ENCODE measurements at regions not wholly inside any gene's neighbourhood (a gene's known extent, or its start where the extent isn't known, plus 50 kb on each side); places are given as distances from the start of the nearest gene placed in this dataset.

GRCh38 chr15:72864681-72865080 lies 81.1 kb upstream of the ADPGK start:
- no peak overlapping the region for H3K4me3 ChIP-seq
- no peaks in the 10 kb centered on the region for H3K27me3 ChIP-seq
- TF ChIP-seq POLR2AphosphoS5 (IDR thresholded peaks at IDR 0.05) (no peak), CTCF (IDR thresholded peaks at IDR 0.05) (no peak), POLR2A (IDR thresholded peaks at IDR 0.05) (no peak)
- intact Hi-C loops (cut with DNase I; ENCODE audit: low total_unique reads) = no loop called here
- DNase-seq (ENCODE audit: low spot score in 2 of 2) = no peak
- H3K36me3 ChIP-seq = no peaks in the 10 kb centered on the region
- H3K27ac ChIP-seq = no peak overlapping the region
- no peaks in the 10 kb centered on the region for H3K9me3 ChIP-seq
- H3K4me1 ChIP-seq = no peaks in the 10 kb centered on the region

GRCh38 chr15:72861354-72861910 lies 77.9 kb upstream of the ADPGK start:
- Histone ChIP-seq H3K4me3 (no peak overlapping the region), H3K27me3 (no peaks in the 10 kb centered on the region), H3K9me3 (no peaks in the 10 kb centered on the region), H3K27ac (no peak overlapping the region), H3K36me3 (no peaks in the 10 kb centered on the region), H3K4me1 (no peaks in the 10 kb centered on the region)
- DNase-seq (ENCODE audit: low spot score in 2 of 2) = no peak
- intact Hi-C loops (cut with DNase I; ENCODE audit: low total_unique reads) = no loop called here
- TF ChIP-seq POLR2AphosphoS5 (IDR thresholded peaks at IDR 0.05) (no peak), CTCF (IDR thresholded peaks at IDR 0.05) (no peak), POLR2A (IDR thresholded peaks at IDR 0.05) (no peak)

DNA sequence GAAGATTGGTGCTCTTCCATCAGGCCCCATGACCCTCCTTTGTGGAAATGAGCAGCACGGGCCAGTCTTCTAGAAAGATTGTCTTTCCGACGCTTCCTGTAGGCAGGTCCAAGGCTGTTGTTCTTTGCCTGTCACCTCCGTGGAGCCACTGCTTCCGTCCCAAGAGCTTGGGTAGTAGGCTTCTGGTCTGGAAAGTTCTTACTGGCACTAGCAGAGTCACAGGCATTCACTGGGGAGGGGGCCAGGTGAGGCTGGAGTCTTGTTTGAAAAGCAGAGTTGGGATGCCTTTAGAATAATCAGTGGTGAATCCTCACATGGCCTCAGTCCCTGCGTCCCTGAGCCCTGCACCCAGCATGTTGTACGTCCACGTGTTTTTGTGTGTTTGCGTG lies 76.2 kb upstream of the ADPGK start:
- Histone ChIP-seq H3K4me1 (no peaks in the 10 kb centered on the region), H3K9me3 (no peaks in the 10 kb centered on the region), H3K27ac (no peak overlapping the region), H3K27me3 (no peaks in the 10 kb centered on the region), H3K4me3 (no peak overlapping the region), H3K36me3 (no peaks in the 10 kb centered on the region)
- intact Hi-C loops (cut with DNase I; ENCODE audit: low total_unique reads) = no loop called here
- no peak for DNase-seq (ENCODE audit: low spot score in 2 of 2)
- TF ChIP-seq POLR2AphosphoS5 (IDR thresholded peaks at IDR 0.05) = no peak
- no peak for TF ChIP-seq CTCF (IDR thresholded peaks at IDR 0.05)
- no peak for TF ChIP-seq POLR2A (IDR thresholded peaks at IDR 0.05)

GRCh38 chr15:72859017-72859756 lies 75.6 kb upstream of the ADPGK start:
- Histone ChIP-seq H3K27ac (no peak overlapping the region), H3K9me3 (no peaks in the 10 kb centered on the region), H3K4me1 (no peaks in the 10 kb centered on the region), H3K27me3 (no peaks in the 10 kb centered on the region), H3K4me3 (no peak overlapping the region), H3K36me3 (no peaks in the 10 kb centered on the region)
- TF ChIP-seq POLR2A (IDR thresholded peaks at IDR 0.05) = no peak
- TF ChIP-seq POLR2AphosphoS5 (IDR thresholded peaks at IDR 0.05) = no peak
- TF ChIP-seq CTCF (IDR thresholded peaks at IDR 0.05) = no peak
- intact Hi-C loops (cut with DNase I; ENCODE audit: low total_unique reads) = no loop called here
- no peak for DNase-seq (ENCODE audit: low spot score in 2 of 2)

GRCh38 chr15:72858205-72858604 lies 74.6 kb upstream of the ADPGK start:
- no peaks in the 10 kb centered on the region for H3K4me1 ChIP-seq
- no peaks in the 10 kb centered on the region for H3K27me3 ChIP-seq
- no peaks in the 10 kb centered on the region for H3K36me3 ChIP-seq
- H3K27ac ChIP-seq = no peak overlapping the region
- DNase-seq (ENCODE audit: low spot score in 2 of 2) = no peak
- TF ChIP-seq POLR2AphosphoS5 (IDR thresholded peaks at IDR 0.05) (no peak), CTCF (IDR thresholded peaks at IDR 0.05) (no peak), POLR2A (IDR thresholded peaks at IDR 0.05) (no peak)
- no peaks in the 10 kb centered on the region for H3K9me3 ChIP-seq
- intact Hi-C loops (cut with DNase I; ENCODE audit: low total_unique reads) = no loop called here
- H3K4me3 ChIP-seq = no peak overlapping the region

Measured in breast epithelium (tissue), 4 donors.